ENCODE measurements at regions not wholly inside any gene's neighbourhood (a gene's known extent, or its start where the extent isn't known, plus 50 kb on each side); places are given as distances from the start of the nearest gene placed in this dataset.
A peak's percentile ranks its signal among the peaks of the same experiment; 100 is the strongest.

DNA sequence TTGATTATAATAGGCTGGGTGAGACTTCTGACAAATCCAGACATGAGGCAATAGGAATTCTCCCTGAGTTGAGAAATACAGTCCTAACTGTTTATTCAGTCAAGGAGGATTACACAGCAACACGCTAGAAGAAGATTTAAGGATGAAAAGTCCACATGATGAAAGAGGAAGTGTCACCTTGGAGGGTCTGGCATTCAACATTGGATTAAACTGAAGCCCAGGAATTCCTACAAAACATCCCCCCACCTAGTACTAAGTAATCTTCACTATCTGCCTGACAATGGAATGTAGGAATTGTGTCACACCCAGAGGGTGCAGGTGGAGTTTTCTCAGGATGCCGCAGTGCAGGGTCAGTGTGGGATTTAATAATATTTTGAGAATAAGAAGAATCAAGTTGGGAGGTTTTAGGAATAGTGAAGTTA lies 142.4 kb downstream of the SOCS6 start (continued):
- peak; percentile 61; the same call in 1 of the 2 replicates for TF ChIP-seq ZBTB25 (CRISPR knock-in tag; IDR thresholded peaks at IDR 0.05)
- TF ChIP-seq, protein P1, sequence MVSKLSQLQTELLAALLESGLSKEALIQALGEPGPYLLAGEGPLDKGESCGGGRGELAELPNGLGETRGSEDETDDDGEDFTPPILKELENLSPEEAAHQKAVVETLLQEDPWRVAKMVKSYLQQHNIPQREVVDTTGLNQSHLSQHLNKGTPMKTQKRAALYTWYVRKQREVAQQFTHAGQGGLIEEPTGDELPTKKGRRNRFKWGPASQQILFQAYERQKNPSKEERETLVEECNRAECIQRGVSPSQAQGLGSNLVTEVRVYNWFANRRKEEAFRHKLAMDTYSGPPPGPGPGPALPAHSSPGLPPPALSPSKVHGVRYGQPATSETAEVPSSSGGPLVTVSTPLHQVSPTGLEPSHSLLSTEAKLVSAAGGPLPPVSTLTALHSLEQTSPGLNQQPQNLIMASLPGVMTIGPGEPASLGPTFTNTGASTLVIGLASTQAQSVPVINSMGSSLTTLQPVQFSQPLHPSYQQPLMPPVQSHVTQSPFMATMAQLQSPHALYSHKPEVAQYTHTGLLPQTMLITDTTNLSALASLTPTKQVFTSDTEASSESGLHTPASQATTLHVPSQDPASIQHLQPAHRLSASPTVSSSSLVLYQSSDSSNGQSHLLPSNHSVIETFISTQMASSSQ (IDR thresholded peaks at IDR 0.05; ENCODE audit: low read depth) = peak; percentile 61; the same call in 1 of the 2 replicates
- TF ChIP-seq, protein P1 (CRISPR knock-in tag; IDR thresholded peaks at IDR 0.05; ENCODE audit: borderline replicate concordance) = no peak
- peak; percentile 40; the same call in 1 of the 2 replicates for TF ChIP-seq DPF2 (CRISPR knock-in tag; IDR thresholded peaks at IDR 0.05; ENCODE audit: borderline replicate concordance, low read depth)
- peak; percentile 85 for TF ChIP-seq SMAD3 (CRISPR knock-in tag; IDR thresholded peaks at IDR 0.05)
- TF ChIP-seq ZMAT5 (CRISPR knock-in tag; IDR thresholded peaks at IDR 0.05; ENCODE audit: borderline replicate concordance, low read depth) = no peak
- TF ChIP-seq, protein P2, sequence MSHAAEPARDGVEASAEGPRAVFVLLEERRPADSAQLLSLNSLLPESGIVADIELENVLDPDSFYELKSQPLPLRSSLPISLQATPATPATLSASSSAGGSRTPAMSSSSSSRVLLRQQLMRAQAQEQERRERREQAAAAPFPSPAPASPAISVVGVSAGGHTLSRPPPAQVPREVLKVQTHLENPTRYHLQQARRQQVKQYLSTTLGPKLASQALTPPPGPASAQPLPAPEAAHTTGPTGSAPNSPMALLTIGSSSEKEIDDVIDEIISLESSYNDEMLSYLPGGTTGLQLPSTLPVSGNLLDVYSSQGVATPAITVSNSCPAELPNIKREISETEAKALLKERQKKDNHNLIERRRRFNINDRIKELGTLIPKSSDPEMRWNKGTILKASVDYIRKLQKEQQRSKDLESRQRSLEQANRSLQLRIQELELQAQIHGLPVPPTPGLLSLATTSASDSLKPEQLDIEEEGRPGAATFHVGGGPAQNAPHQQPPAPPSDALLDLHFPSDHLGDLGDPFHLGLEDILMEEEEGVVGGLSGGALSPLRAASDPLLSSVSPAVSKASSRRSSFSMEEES (CRISPR knock-in tag; IDR thresholded peaks at IDR 0.05) = peak; percentile 79
- no peak for TF ChIP-seq MLXIP (CRISPR knock-in tag; IDR thresholded peaks at IDR 0.05; ENCODE audit: borderline replicate concordance)
- TF ChIP-seq, protein P3, sequence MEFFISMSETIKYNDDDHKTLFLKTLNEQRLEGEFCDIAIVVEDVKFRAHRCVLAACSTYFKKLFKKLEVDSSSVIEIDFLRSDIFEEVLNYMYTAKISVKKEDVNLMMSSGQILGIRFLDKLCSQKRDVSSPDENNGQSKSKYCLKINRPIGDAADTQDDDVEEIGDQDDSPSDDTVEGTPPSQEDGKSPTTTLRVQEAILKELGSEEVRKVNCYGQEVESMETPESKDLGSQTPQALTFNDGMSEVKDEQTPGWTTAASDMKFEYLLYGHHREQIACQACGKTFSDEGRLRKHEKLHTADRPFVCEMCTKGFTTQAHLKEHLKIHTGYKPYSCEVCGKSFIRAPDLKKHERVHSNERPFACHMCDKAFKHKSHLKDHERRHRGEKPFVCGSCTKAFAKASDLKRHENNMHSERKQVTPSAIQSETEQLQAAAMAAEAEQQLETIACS (CRISPR knock-in tag; IDR thresholded peaks at IDR 0.05) = no peak
- TF ChIP-seq HNRNPK (IDR thresholded peaks at IDR 0.05; ENCODE audit: low read depth, low read length, poor library complexity, severe bottlenecking) = no peak
- TF ChIP-seq ZNF614 (CRISPR knock-in tag; IDR thresholded peaks at IDR 0.05; ENCODE audit: borderline replicate concordance) = peak; percentile 60; the same call in 1 of the 2 replicates
- no peak for TF ChIP-seq ZNF776 (CRISPR knock-in tag; IDR thresholded peaks at IDR 0.05)
- no peak; the same call in 1 of the 2 replicates for TF ChIP-seq ZNF878 (CRISPR knock-in tag; IDR thresholded peaks at IDR 0.05)
- no peak for TF ChIP-seq FLYWCH1 (CRISPR knock-in tag; IDR thresholded peaks at IDR 0.05)
- TF ChIP-seq KLF12 (CRISPR knock-in tag; IDR thresholded peaks at IDR 0.05; ENCODE audit: borderline replicate concordance) = no peak
- TF ChIP-seq FOXJ3 (CRISPR knock-in tag; IDR thresholded peaks at IDR 0.05; ENCODE audit: borderline replicate concordance) = peak; percentile 96; the same call in 1 of the 2 replicates
- no peak for TF ChIP-seq NCOA1 (CRISPR knock-in tag; IDR thresholded peaks at IDR 0.05)
- 0 out of 2 replicates have a peak, but pooled peaks have one; percentile 46 for TF ChIP-seq ZNF329 (CRISPR knock-in tag; IDR thresholded peaks at IDR 0.05; ENCODE audit: low read depth)
- peak; percentile 34; the same call in 1 of the 2 replicates for TF ChIP-seq MEIS2 (CRISPR knock-in tag; IDR thresholded peaks at IDR 0.05)

Data from HepG2 (cell line).